ENCODE measurements at regions not wholly inside any gene's neighbourhood (a gene's known extent, or its start where the extent isn't known, plus 50 kb on each side); places are given as distances from the start of the nearest gene placed in this dataset.

- no peak overlapping the region for H3K4me3 ChIP-seq (ENCODE audit: low read length)
- no peak for DNase-seq (ENCODE audit: low read depth, low spot score)
Observed at GRCh38 chr3:106376016-106376570, 507.3 kb upstream of the CBLB start.

GRCh38 chr3:106379251-106379750 is 510.5 kb upstream of the CBLB start:
- DNase-seq (ENCODE audit: low read depth, low spot score), result no peak

GRCh38 chr3:106380232-106380631 is 511.4 kb upstream of the CBLB start:
- DNase-seq (ENCODE audit: low read depth, low spot score), result no peak
- no peak overlapping the region for H3K4me3 ChIP-seq (ENCODE audit: low read length)

More at GRCh38 chr3:106379251-106379750, 510.5 kb upstream of the CBLB start:
- H3K4me3 ChIP-seq (ENCODE audit: low read length), result no peak overlapping the region

DNA sequence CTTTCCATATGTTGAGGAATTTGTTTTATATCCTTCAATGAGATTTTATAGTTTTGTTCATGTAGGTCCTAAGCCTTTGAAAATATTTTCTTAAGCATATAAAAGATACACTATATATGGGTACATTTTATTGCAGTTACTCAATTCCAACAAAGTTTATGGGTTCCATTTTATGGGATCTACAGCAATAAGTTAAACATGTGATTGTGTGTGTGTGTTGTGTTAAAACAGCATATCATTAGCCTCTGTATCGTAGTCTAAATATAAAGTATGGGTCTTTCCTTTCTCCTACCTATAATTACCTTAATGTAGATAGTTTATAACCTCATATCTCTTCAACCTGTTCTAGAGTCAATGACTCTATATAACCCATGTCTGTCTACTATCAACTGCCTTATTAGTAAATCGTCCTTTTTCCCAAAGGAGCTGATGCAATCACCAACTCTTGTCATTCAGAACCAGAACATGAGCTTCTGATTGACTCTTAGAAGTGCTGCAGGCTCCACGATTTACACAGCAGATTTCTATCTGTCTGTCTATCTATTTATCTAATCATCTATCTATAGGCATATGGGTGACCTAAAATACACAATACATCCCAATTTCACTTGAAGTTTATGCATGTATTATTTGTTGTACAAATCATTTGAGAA is 512.6 kb upstream of the CBLB start:
- no peak for DNase-seq (ENCODE audit: low read depth, low spot score)
- no peak overlapping the region for H3K4me3 ChIP-seq (ENCODE audit: low read length)

DNA sequence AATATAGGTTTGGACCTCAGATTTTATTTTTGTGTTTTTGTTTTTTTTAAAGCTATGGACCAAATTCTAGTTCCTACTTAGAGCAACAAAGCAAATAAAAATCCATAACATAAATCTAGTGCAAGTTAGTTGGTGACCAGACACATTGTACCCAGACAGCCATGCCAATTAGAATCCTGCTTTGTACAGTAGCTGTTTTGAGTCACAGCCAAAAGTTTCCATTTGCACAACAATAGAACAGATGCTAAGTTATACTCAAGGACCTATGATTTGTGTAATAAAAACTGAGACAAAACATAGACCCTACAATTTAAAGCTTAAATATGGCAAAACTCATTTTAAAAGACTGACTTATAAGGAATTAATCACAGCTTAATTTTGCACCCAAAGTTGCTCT is 513.1 kb upstream of the CBLB start:
- H3K4me3 ChIP-seq (ENCODE audit: low read length), result no peak overlapping the region
- DNase-seq (ENCODE audit: low read depth, low spot score), result no peak

- DNase-seq (ENCODE audit: low read depth, low spot score), result no peak
Observed at GRCh38 chr3:106386050-106386449, 517.2 kb upstream of the CBLB start.

DNA sequence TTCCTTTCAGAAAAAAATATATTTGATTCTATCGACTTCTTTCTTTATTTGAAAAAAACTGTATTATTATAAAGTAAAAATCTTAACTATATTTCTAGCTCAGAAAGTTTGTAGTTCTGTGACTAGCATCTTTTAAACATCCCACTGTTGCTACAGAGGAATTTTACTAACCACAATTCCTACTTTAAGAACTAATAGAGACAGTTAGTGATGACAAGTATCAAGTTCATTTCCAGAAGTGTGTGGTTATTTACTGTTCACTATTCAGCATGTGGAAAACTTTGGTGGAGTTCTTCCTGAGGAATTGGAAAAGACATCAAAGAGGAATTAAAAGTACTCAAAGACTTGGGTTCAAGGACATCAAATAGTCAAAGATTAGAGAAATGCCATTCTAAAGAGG is 524.1 kb upstream of the CBLB start:
- no peak overlapping the region for H3K4me3 ChIP-seq (ENCODE audit: low read length)
- DNase-seq (ENCODE audit: low read depth, low spot score), result no peak

More at GRCh38 chr3:106386050-106386449, 517.2 kb upstream of the CBLB start:
- no peak overlapping the region for H3K4me3 ChIP-seq (ENCODE audit: low read length)

- DNase-seq (ENCODE audit: low read depth, low spot score), result no peak
- no peak overlapping the region for H3K4me3 ChIP-seq (ENCODE audit: low read length)
Observed at GRCh38 chr3:106397006-106397405, 528.2 kb upstream of the CBLB start.

DNA sequence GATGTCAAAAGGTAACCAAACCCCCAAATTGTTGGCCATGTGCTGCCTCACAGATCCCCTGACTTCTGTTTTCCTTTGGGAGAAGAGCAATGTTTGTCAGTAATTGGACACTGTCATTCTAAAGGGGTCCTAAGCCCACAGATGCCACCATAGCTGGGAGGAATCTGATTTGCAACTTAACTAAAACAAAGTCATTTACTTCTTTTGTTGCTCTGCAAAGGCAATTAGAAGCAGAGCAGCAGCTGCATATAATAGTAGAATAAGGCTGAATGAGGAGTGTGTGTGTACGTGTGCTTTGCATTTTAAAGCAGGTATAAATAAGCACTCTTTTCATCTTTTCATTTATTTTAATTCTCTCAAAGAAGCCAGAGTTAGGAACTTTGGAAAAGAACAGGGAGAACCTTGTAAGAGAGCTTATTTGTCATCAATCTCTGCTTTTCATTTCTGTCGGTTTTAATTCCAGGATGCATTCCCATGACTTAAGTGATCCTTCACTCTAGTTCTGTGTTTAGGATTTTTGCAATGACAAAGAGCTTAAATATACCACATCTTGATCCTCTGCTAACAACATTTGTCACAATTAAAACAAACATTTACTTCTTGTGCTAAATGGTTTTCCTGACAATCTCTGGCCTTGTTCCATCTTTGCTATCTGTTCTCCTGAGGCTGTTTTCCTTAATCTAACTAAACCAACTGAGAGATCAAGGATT is 530.2 kb upstream of the CBLB start:
- no peak overlapping the region for H3K4me3 ChIP-seq (ENCODE audit: low read length)
- DNase-seq (ENCODE audit: low read depth, low spot score), result no peak

GRCh38 chr3:106399761-106400160 is 530.9 kb upstream of the CBLB start:
- DNase-seq (ENCODE audit: low read depth, low spot score), result no peak
- no peak overlapping the region for H3K4me3 ChIP-seq (ENCODE audit: low read length)

DNA sequence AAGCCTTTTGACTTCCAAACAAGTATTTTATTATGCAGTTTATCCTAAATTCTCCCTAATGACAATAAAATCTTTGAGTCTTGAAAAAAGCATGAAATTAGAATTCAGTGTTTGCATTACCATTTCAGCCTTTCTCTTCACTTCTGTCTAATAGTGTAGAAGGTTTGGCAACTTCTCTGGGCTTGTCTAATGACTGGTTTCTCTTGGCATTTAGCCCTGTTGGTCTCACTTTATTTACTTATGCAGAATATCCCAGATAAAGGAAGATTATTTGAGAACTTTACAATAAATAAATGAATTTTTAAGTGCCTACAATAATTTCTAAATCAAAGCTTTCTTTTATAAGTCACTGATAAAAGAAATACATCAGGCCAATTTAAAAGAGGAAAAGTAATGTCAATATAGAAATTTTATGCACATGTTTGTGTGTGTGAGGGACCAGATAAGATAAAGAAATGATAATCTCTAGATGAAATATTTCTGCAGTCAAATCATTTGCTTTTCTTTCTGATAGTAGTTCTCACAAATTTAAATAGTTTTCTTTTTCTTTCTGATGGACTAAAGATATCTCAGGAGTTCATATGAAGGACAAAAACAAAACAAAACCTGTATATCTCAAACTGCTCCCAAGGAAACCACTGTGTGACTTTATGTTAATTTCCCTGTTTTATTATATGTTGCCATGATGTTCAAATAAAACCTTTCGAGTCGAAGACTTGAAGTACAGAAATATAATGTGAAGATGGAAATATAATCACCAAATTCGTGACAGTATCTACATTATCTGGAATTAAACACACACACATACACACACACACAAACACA is 533.1 kb upstream of the CBLB start:
- no peak for DNase-seq (ENCODE audit: low read depth, low spot score)
- no peak overlapping the region for H3K4me3 ChIP-seq (ENCODE audit: low read length)

DNA sequence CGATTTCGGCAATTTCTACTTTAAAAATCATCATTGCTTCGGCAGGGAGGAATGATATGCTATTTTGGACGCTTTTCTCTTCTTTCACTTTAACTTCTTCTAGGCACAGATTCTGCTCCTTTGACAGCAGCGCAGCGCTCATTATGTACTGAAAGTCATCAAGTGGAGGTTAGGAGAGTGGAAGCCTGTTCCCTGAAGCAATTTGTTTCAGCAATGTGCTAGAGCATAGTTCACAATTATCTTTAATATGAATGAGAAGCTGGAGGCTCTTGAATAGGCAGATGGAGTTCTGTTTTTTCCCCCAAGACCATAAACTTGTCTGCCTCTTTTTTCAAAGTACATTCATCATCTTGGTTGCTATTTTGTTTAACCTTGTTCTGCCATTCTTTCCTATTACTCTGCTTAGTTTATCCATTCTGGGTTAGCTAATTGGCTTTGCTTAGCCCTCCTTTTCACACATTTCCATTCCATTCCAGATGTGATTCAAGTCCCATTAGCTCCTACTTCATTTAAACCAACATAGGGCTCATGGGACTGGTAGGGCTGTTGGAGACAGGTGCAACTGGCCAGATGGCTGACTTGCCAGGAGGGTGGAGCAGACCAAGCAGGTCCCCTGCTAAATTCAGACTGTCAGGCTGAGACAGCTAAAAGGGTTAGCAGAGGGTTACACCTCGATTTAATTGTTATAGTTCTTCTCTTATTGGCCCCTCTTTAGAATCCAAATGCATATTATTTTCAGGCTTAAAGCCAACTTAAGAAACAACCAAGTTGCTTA is 534.7 kb upstream of the CBLB start:
- DNase-seq (ENCODE audit: low read depth, low spot score), result no peak

GRCh38 chr3:106413683-106414082 is 544.9 kb upstream of the CBLB start:
- no peak for DNase-seq (ENCODE audit: low read depth, low spot score)
- no peak overlapping the region for H3K4me3 ChIP-seq (ENCODE audit: low read length)

More for the DNA sequence above, 534.7 kb upstream of the CBLB start:
- no peak overlapping the region for H3K4me3 ChIP-seq (ENCODE audit: low read length)

GRCh38 chr3:106420628-106421027 is 551.8 kb upstream of the CBLB start:
- no peak for DNase-seq (ENCODE audit: low read depth, low spot score)
- H3K4me3 ChIP-seq (ENCODE audit: low read length), result no peak overlapping the region

DNA sequence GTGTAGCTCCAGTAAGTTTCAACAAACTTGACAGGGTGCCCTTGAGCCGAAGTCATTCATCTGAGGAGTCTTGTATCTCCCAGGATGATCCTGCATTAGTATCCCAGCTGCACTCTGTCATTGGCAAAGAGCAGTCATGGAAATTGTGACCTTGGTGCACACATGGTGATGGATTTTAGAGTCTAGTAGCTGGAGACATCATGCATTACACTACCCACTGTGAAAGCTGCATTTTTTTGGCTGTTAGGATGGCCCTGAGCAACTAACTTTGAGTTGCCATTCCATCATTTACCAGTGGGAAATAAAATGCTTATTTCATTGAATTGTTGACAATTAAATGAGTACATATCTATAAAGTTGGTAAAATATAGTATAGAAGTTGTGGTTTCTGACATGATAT is 552.6 kb upstream of the CBLB start:
- no peak for DNase-seq (ENCODE audit: low read depth, low spot score)
- no peak overlapping the region for H3K4me3 ChIP-seq (ENCODE audit: low read length)

- H3K4me3 ChIP-seq (ENCODE audit: low read length), result no peak overlapping the region
- DNase-seq (ENCODE audit: low read depth, low spot score), result no peak
Observed at GRCh38 chr3:106421909-106422308, 553.1 kb upstream of the CBLB start.

DNA sequence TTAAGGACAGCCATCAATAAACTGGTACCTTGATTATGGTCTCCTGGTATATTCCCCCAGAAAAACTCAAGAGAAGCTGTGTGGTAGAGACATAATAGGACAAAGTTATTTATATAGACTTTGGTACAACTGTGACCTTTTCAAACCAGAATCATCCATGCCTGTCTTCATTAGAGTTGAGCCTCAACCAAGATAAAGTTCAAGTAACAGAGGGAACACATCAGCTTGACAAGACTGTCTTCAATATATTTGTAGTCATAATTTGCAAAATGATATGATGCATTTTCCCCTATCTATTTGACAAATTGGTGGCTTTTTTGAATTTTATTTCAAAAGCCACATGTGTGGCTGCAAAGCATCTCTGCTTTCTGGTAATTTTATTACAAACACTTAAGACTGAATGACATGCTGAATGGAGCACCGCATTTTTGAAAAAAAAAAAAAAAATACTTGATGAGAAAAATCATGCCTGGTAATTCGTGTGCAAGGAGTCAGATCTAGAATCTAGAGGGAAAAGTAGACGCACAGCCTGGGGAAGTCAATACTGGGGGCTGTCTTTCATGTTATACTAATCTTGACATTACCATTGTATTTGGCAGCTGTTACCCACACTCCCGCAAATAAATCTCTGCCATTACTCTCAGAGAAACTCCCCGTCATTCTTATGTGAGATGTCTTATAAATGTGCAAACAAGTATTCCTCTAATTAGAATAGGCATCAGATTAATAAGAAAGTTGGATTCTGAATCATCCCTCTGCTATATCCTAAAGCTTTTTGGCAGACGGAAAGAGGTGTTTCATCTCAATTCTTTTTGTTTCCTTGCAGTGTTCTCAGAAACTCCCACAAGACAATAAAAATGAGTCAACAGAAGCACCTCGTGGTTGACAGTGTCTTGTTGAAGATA is 554.8 kb upstream of the CBLB start:
- no peak overlapping the region for H3K4me3 ChIP-seq (ENCODE audit: low read length)
- DNase-seq (ENCODE audit: low read depth, low spot score), result no peak

- DNase-seq (ENCODE audit: low read depth, low spot score), result no peak
- H3K4me3 ChIP-seq (ENCODE audit: low read length), result no peak overlapping the region
Observed at GRCh38 chr3:106425026-106425425, 556.2 kb upstream of the CBLB start.
